HepG2 (cell line): ENCODE measurements at regions not wholly inside any gene's neighbourhood (a gene's known extent, or its start where the extent isn't known, plus 50 kb on each side); places are given as distances from the start of the nearest gene placed in this dataset.

Source experiments
- ATAC-seq: fragments of 200-7000 bp; cut with Tn5 transposase; 3 replicates; pipeline ENCODE4 v1.9.1; 2020; ENCODE audit warnings: mild to moderate bottlenecking, moderate library complexity
- BruUV-seq: library from RNA; stranded (reverse); fragments of 400-500 nt; replicated peaks from 2 replicates; lab custom pipeline; 2021; lab: Mats Ljungman, UMichigan
- CTCF ChIA-PET: fragments of 300-600 bp; formaldehyde crosslinking; extraction: SDS; loops from one replicate; lab custom pipeline; 2021; ENCODE audit warnings: low total read pairs, inconsistent platforms, low intra/inter-chr PET ratio; lab: Yijun Ruan, JAX
- POLR2A ChIA-PET: fragments of 350-600 bp; sonication (Branson Sonifier 250); formaldehyde crosslinking; loops from one replicate; lab custom pipeline; 2020; ENCODE audit warnings: antibody characterized with exemption, inconsistent platforms; lab: Yijun Ruan, JAX
- DNase-seq: peaks from one replicate; pipeline ENCODE4 v3.0.0-alpha.2; 2015; ENCODE audit warnings: low spot score
- FAIRE-seq: peaks from 3 replicates; lab custom pipeline; 2011; peaks lifted over from hg19 to GRCh38; lab: Jason Lieb, UNC
- H2AFZ ChIP-seq: one replicate; pipeline ENCODE4 v1.6.1; 2011; ENCODE audit warnings: low read length, inconsistent platforms
- H3K27ac ChIP-seq: fragments of 300-600 bp; 3 replicates; pipeline ENCODE4 v1.8.0; 2011; ENCODE audit warnings: mixed run types, mild to moderate bottlenecking, mixed read lengths, low read length, inconsistent platforms; ENCODE audit not compliant: insufficient read depth; ENCODE audit errors: extremely low read length
- H3K27me3 ChIP-seq, 2 experiments: fragments of 200-600 bp in 1 of 2; 2 replicates in 1 of 2; 3 replicates in 1 of 2; pipeline versions ENCODE4 v1.6.0 to v1.8.0; 2011; ENCODE audit warnings: low read length in 2 of 2, mild to moderate bottlenecking in 2 of 2, moderate library complexity in 2 of 2, inconsistent platforms in 1 of 2; ENCODE audit not compliant: insufficient read depth in 2 of 2, control insufficient read depth in 1 of 2
- H3K36me3 ChIP-seq, 2 experiments: fragments of 200-600 bp in 1 of 2; replicated peaks in 1 of 2; 2 replicates in 1 of 2; 3 replicates in 1 of 2; pipeline versions ENCODE4 v1.5.1 to v1.8.0; 2011; ENCODE audit warnings: low read length in 2 of 2, inconsistent platforms in 1 of 2; ENCODE audit not compliant: insufficient read depth in 2 of 2, control insufficient read depth in 1 of 2
- H3K4me1 ChIP-seq: 2 replicates; pipeline ENCODE4 v1.5.1; 2012; ENCODE audit warnings: low read length, inconsistent platforms; ENCODE audit not compliant: insufficient read depth
- H3K4me2 ChIP-seq: 2 replicates; pipeline ENCODE4 v1.6.0; 2011; ENCODE audit warnings: low read depth, low read length, inconsistent platforms
- H3K4me3 ChIP-seq, 3 experiments: fragments of 200-600 bp in 1 of 3; sonication (generic), shearing (Covaris generic) in 1 of 3; replicated peaks in 1 of 3; 2 replicates each; pipeline ENCODE4 v1.5.1; 2011 to 2016; ENCODE audit warnings: low read length in 3 of 3, inconsistent platforms in 2 of 3, low read depth in 2 of 3, mild to moderate bottlenecking in 2 of 3, control low read depth in 1 of 3, mixed read lengths in 1 of 3; ENCODE audit not compliant: insufficient read depth in 1 of 3
- H3K79me2 ChIP-seq: one replicate; pipeline ENCODE4 v1.6.1; 2011; ENCODE audit warnings: low read length, inconsistent platforms; ENCODE audit not compliant: insufficient read depth
- H3K9ac ChIP-seq: 2 replicates; pipeline ENCODE4 v1.6.0; 2011; ENCODE audit warnings: mild to moderate bottlenecking, low read depth, low read length, inconsistent platforms; ENCODE audit not compliant: insufficient read depth
- H3K9me3 ChIP-seq: 2 replicates; pipeline ENCODE4 v1.5.1; 2012; ENCODE audit warnings: mild to moderate bottlenecking, low read length
- H4K20me1 ChIP-seq: 2 replicates; pipeline ENCODE4 v1.6.0; 2011; ENCODE audit warnings: inconsistent platforms, mild to moderate bottlenecking, low read length, moderate library complexity; ENCODE audit not compliant: insufficient read depth
- ASH2L ChIP-seq: fragments of 300-600, 200-600 bp; sonication (generic); IDR thresholded peaks from 2 replicates; pipeline ENCODE4 v1.7.0; 2017; ENCODE audit warnings: low read depth, mild to moderate bottlenecking, moderate library complexity, mixed read lengths, low read length; ENCODE audit not compliant: insufficient read length
- ATF6 ChIP-seq: sonication (generic); formaldehyde crosslinking; conservative IDR thresholded peaks from 2 replicates; pipeline ENCODE4 v1.4.0; 2020; ENCODE audit warnings: missing genetic modification reagents
- GATA4 ChIP-seq: sonication (generic); IDR thresholded peaks from 2 replicates; pipeline ENCODE4 v1.6.1; 2016; ENCODE audit warnings: antibody characterized with exemption, low read depth, borderline replicate concordance
- HDAC6 ChIP-seq: fragments of 200-600 bp; sonication (generic); IDR thresholded peaks from 2 replicates; pipeline ENCODE4 v1.7.0; 2017; ENCODE audit warnings: mild to moderate bottlenecking, antibody characterized with exemption, low read length, low read depth
- HNF4G ChIP-seq, 2 experiments: sonication (generic) in 1 of 2; formaldehyde crosslinking in 1 of 2; IDR thresholded peaks; 2 replicates each; pipeline versions ENCODE4 v1.4.0 to v1.6.1; 2011 to 2020; ENCODE audit warnings: borderline replicate concordance in 2 of 2, low read depth in 2 of 2, mild to moderate bottlenecking in 2 of 2, low read length in 1 of 2, missing genetic modification reagents in 1 of 2, moderate library complexity in 1 of 2
- KDM1A ChIP-seq: IDR thresholded peaks from 2 replicates; pipeline ENCODE4 v1.6.1; 2016; ENCODE audit warnings: missing compliant biosample characterization
- KLF12 ChIP-seq: sonication (generic); formaldehyde crosslinking; IDR thresholded peaks from 2 replicates; pipeline ENCODE4 v1.4.0; 2020; ENCODE audit warnings: missing genetic modification reagents, borderline replicate concordance
- KLF15 ChIP-seq: sonication (generic); formaldehyde crosslinking; IDR thresholded peaks from 2 replicates; pipeline ENCODE4 v1.8.1; 2023; ENCODE audit warnings: borderline replicate concordance, mild to moderate bottlenecking, inconsistent platforms, missing genetic modification reagents, mixed read lengths
- MAFF ChIP-seq: IDR thresholded peaks from 2 replicates; pipeline ENCODE4 v1.6.1; 2011; ENCODE audit warnings: low read depth, low read length, improper control_type of control experiment
- MAFK ChIP-seq, 2 experiments: IDR thresholded peaks in 1 of 2; conservative IDR thresholded peaks in 1 of 2; 2 replicates each; pipeline ENCODE4 v1.6.1; 2011; ENCODE audit warnings: improper control_type of control experiment in 2 of 2, low read length in 2 of 2
- PHB2 ChIP-seq: fragments of 450-650 bp; IDR thresholded peaks from 2 replicates; pipeline ENCODE4 v1.6.1; 2018; ENCODE audit not compliant: partially characterized antibody
- SMC3 ChIP-seq: IDR thresholded peaks from 2 replicates; pipeline ENCODE4 v1.6.1; 2011; ENCODE audit warnings: low read length, improper control_type of control experiment
- SP1 ChIP-seq, 2 experiments: fragments of 450-650 bp in 1 of 2; sonication (generic) in 1 of 2; formaldehyde crosslinking in 1 of 2; IDR thresholded peaks; 2 replicates each; pipeline versions ENCODE4 v1.4.0 to v1.6.1; 2016 to 2020; ENCODE audit warnings: missing genetic modification reagents in 1 of 2
- ZNF17 ChIP-seq: sonication (generic); formaldehyde crosslinking; IDR thresholded peaks from 2 replicates; pipeline ENCODE4 v1.5.0; 2020; ENCODE audit warnings: mild to moderate bottlenecking, missing genetic modification reagents
- ZNF253 ChIP-seq: sonication (generic); formaldehyde crosslinking; IDR thresholded peaks from 2 replicates; pipeline ENCODE4 v1.8.0; 2022; ENCODE audit warnings: mild to moderate bottlenecking, missing genetic modification reagents, borderline replicate concordance
- ZNF570 ChIP-seq: sonication (generic); formaldehyde crosslinking; IDR thresholded peaks from 2 replicates; pipeline ENCODE4 v1.4.0; 2020; ENCODE audit warnings: mild to moderate bottlenecking, missing genetic modification reagents, borderline replicate concordance
- ZSCAN25 ChIP-seq: sonication (generic); formaldehyde crosslinking; IDR thresholded peaks from 2 replicates; pipeline ENCODE4 v1.8.0; 2022; ENCODE audit warnings: mild to moderate bottlenecking, missing genetic modification reagents
- WGBS: methylation state at CpG from one replicate; pipeline ENCODE4 v1.1.6; 2017; ENCODE audit warnings: low lambda C conversion rate; 5-methylcytosine and 5-hydroxymethylcytosine counted together
- in situ Hi-C: cut with HindIII; loops from 2 replicates; pipeline ENCODE4 v1.10.0; 2017; ENCODE audit warnings: low pct_unique_long_range_greater_than_20kb; ENCODE audit not compliant: extremely low pct_ligation_motif_present
- intact Hi-C: fragments of 100-400 bp; cut with micrococcal nuclease; formaldehyde crosslinking; loops from one replicate; pipeline ENCODE4 v1.10.0; 2022; ENCODE audit not compliant: unreplicated experiment
- TF ChIP-seq, protein P1 (sequence below): sonication (generic); formaldehyde crosslinking; IDR thresholded peaks from 2 replicates; pipeline ENCODE4 v1.4.0; 2020; ENCODE audit warnings: missing genetic modification reagents
- TF ChIP-seq, protein P2 (sequence below): sonication (generic); formaldehyde crosslinking; IDR thresholded peaks from 2 replicates; pipeline ENCODE4 v1.5.1; 2020; ENCODE audit warnings: missing genetic modification reagents, mild to moderate bottlenecking, borderline replicate concordance
- TF ChIP-seq, protein P3 (sequence below): sonication (generic); formaldehyde crosslinking; IDR thresholded peaks from 2 replicates; pipeline ENCODE4 v1.9.0; 2021; ENCODE audit warnings: missing genetic modification reagents, mild to moderate bottlenecking, borderline replicate concordance

GRCh38 chr16:8430401-8430800 is 159.9 kb downstream of the TMEM114 start (continued):
- TF ChIP-seq HDAC6 = no peak
- TF ChIP-seq SMC3 = no peak
- no peak for TF ChIP-seq KLF12 (CRISPR knock-in tag)
- no peak for TF ChIP-seq ATF6 (CRISPR knock-in tag)
- no peak for TF ChIP-seq ASH2L
- no peak for TF ChIP-seq PHB2
- no peak for TF ChIP-seq ZNF253 (CRISPR knock-in tag)
- TF ChIP-seq HNF4G (IDR thresholded peaks at IDR 0.05; ENCODE audit: borderline replicate concordance, low read depth, low read length) = no peak
- TF ChIP-seq HNF4G (CRISPR knock-in tag; IDR thresholded peaks at IDR 0.05; ENCODE audit: borderline replicate concordance, low read depth) = no peak
- TF ChIP-seq KLF15 = no peak
- TF ChIP-seq ZSCAN25 (CRISPR knock-in tag) = no peak
- TF ChIP-seq, protein P1, sequence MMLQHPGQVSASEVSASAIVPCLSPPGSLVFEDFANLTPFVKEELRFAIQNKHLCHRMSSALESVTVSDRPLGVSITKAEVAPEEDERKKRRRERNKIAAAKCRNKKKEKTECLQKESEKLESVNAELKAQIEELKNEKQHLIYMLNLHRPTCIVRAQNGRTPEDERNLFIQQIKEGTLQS (CRISPR knock-in tag) = no peak
- no peak for TF ChIP-seq ZNF17 (CRISPR knock-in tag)
- TF ChIP-seq KDM1A (CRISPR knock-in tag) = no peak
- TF ChIP-seq, all 625 proteins: peak for 0

DNA sequence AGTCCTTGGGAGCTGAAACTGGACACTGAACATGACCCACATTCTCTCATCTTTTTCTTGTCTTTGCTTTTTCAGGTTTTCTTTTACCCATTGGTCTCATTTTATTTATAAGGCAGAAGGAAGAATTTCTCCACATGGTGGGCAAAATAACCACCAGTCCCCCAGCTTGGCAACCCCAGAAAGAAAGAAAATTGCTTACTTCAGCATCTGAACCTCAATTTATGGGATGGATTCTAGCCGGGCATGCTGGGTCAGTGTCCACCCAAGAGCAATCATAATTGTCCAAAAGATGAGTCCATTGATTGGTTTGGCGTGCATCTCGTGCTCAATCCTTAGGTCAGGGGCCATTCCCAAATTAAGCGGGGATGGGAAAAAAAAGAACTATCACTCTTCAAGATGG is 163.7 kb downstream of the TMEM114 start:
- Histone ChIP-seq H4K20me1 (no peaks in the 10 kb centered on the region), H3K4me3 (no peak overlapping the region), H3K27me3 (peaks cover 0 to 4% of the 10 kb centered on the region in 2 experiments; a peak in 1 of 5 replicates), H3K27ac (no peak overlapping the region), H3K9me3 (no peaks in the 10 kb centered on the region), H3K9ac (no peak overlapping the region), H3K4me1 (no peaks in the 10 kb centered on the region), H2AFZ (no peak overlapping the region), H3K36me3 (no peaks in the 10 kb centered on the region), H3K4me2 (no peak overlapping the region), H3K79me2 (no peaks in the 10 kb centered on the region)
- POLR2A ChIA-PET = no interaction called here
- intact Hi-C loops = no loop called here
- CTCF ChIA-PET = no interaction called here
- DNase-seq (no peak), ATAC-seq (no peak), FAIRE-seq (no peak)
- in situ Hi-C loops = no loop called here
- 27% methylated on average over 4 of the region's 4 CpGs for WGBS
- no TSS peak for BruUV-seq
- TF ChIP-seq, protein P2, sequence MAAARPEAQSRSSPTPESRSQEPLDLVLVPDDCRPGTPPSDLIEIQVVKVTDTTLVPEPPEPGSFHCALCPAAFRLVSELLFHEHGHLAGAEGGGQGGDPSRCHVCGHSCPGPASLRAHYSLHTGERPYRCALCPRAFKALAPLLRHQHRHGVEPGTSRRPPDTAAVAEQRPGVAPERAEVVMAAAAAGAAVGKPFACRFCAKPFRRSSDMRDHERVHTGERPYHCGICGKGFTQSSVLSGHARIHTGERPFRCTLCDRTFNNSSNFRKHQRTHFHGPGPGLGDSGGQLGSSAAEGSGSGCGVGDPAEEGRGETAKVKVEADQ (CRISPR knock-in tag) = no peak
- no peak for TF ChIP-seq GATA4
- TF ChIP-seq MAFK (conservative IDR thresholded peaks at IDR 0.05 in 1 of 2, IDR thresholded peaks at IDR 0.05 in 1 of 2; ENCODE audit: low read length in 2 of 2) = peak; percentile 65 to 69
- no peak for TF ChIP-seq SP1 (IDR thresholded peaks at IDR 0.05)
- no peak for TF ChIP-seq SP1 (CRISPR knock-in tag; IDR thresholded peaks at IDR 0.05)
- TF ChIP-seq, protein P3, sequence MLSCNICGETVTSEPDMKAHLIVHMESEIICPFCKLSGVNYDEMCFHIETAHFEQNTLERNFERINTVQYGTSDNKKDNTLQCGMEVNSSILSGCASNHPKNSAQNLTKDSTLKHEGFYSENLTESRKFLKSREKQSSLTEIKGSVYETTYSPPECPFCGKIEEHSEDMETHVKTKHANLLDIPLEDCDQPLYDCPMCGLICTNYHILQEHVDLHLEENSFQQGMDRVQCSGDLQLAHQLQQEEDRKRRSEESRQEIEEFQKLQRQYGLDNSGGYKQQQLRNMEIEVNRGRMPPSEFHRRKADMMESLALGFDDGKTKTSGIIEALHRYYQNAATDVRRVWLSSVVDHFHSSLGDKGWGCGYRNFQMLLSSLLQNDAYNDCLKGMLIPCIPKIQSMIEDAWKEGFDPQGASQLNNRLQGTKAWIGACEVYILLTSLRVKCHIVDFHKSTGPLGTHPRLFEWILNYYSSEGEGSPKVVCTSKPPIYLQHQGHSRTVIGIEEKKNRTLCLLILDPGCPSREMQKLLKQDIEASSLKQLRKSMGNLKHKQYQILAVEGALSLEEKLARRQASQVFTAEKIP (CRISPR knock-in tag) = no peak
- no peak for TF ChIP-seq ZNF570 (CRISPR knock-in tag)
- TF ChIP-seq MAFF = peak; percentile 20; the same call in 1 of the 2 replicates
